GM12878 (cell line): ENCODE measurements at regions not wholly inside any gene's neighbourhood (a gene's known extent, or its start where the extent isn't known, plus 50 kb on each side); places are given as distances from the start of the nearest gene placed in this dataset.

Source experiments
- BHLHE40 ChIP-seq, 2 experiments: fragments of 450-650 bp in 1 of 2; IDR thresholded peaks; 2 replicates each; pipeline ENCODE4 v1.6.1; 2011 to 2017; ENCODE audit warnings: low read depth in 2 of 2, borderline replicate concordance in 1 of 2, improper control_type of control experiment in 1 of 2, low read length in 1 of 2, mild to moderate bottlenecking in 1 of 2
- CTCF ChIP-seq, 3 experiments: IDR thresholded peaks in 2 of 3; conservative IDR thresholded peaks in 1 of 3; 2 replicates each; pipeline ENCODE4 v1.5.1; 2011; ENCODE audit warnings: low read depth in 3 of 3, low read length in 3 of 3, mild to moderate bottlenecking in 3 of 3, control low read depth in 2 of 3, moderate library complexity in 2 of 3, inconsistent platforms in 1 of 3, mixed read lengths in 1 of 3; ENCODE audit not compliant: control insufficient read depth in 2 of 3, insufficient read depth in 1 of 3; ENCODE audit errors: extremely low read depth in 1 of 3
- E2F4 ChIP-seq: IDR thresholded peaks from 2 replicates; pipeline ENCODE4 v1.6.1; 2012; ENCODE audit warnings: low read depth, low read length, improper control_type of control experiment
- ESRRA ChIP-seq: IDR thresholded peaks from 2 replicates; pipeline ENCODE4 v1.6.1; 2012; ENCODE audit warnings: mild to moderate bottlenecking, low read length, improper control_type of control experiment
- KDM1A ChIP-seq: fragments of 200-600 bp; sonication (generic); IDR thresholded peaks from 2 replicates; pipeline ENCODE4 v1.6.1; 2016; ENCODE audit warnings: borderline replicate concordance
- MXI1 ChIP-seq: fragments of 150-350 bp; IDR thresholded peaks from 2 replicates; pipeline ENCODE4 v1.6.1; 2011; ENCODE audit warnings: low read depth, mild to moderate bottlenecking, inconsistent platforms, low read length, improper control_type of control experiment
- NR2C2 ChIP-seq: IDR thresholded peaks from 2 replicates; pipeline ENCODE4 v1.6.1; 2011; ENCODE audit warnings: borderline replicate concordance, low read depth; ENCODE audit not compliant: control insufficient read depth, insufficient read length
- REST ChIP-seq: IDR thresholded peaks from 2 replicates; pipeline ENCODE4 v1.6.1; 2012; ENCODE audit warnings: mild to moderate bottlenecking, low read depth, low read length
- TAF1 ChIP-seq: IDR thresholded peaks from 2 replicates; pipeline ENCODE4 v1.6.1; 2011; ENCODE audit warnings: mild to moderate bottlenecking, low read depth, low read length, borderline replicate concordance
- ZNF274 ChIP-seq: IDR thresholded peaks from one replicate; pipeline ENCODE4 v1.8.0; 2011; ENCODE audit not compliant: insufficient read length, insufficient read depth

GRCh38 chr20:61042506-61043385, 209.3 kb upstream of the CDH4 start:
- TF ChIP-seq ZNF274 (no peak), BHLHE40 (IDR thresholded peaks at IDR 0.05; ENCODE audit: borderline replicate concordance in 1 of 2, low read depth in 2 of 2, low read length in 1 of 2) (no peak), TAF1 (no peak), CTCF (IDR thresholded peaks at IDR 0.05 in 2 of 3, conservative IDR thresholded peaks at IDR 0.05 in 1 of 3; ENCODE audit: control insufficient read depth in 2 of 3, extremely low read depth in 1 of 3, insufficient read depth in 1 of 3, low read depth in 3 of 3, low read length in 3 of 3) (no peak), KDM1A (no peak), ESRRA (no peak), MXI1 (no peak), REST (no peak), NR2C2 (no peak), E2F4 (no peak)
